HL-60 (cell line): ENCODE measurements at regions not wholly inside any gene's neighbourhood (a gene's known extent, or its start where the extent isn't known, plus 50 kb on each side); places are given as distances from the start of the nearest gene placed in this dataset.

Source experiments
- CTCF ChIP-seq: IDR thresholded peaks from one replicate; pipeline ENCODE4 v1.5.1; 2011; ENCODE audit warnings: low read length, control low read depth, inconsistent platforms; ENCODE audit not compliant: insufficient read depth
- POLR2AphosphoS5 ChIP-seq: IDR thresholded peaks from 2 replicates; pipeline ENCODE4 v1.6.1; 2012; ENCODE audit warnings: low read depth
- REST ChIP-seq: IDR thresholded peaks from 2 replicates; pipeline ENCODE4 v1.6.1; 2012; ENCODE audit warnings: low read depth; ENCODE audit not compliant: insufficient replicate concordance
- SPI1 ChIP-seq: IDR thresholded peaks from 2 replicates; pipeline ENCODE4 v1.6.1; 2012; ENCODE audit warnings: low read depth, mild to moderate bottlenecking, borderline replicate concordance

GRCh38 chr6:168803874-168804273, 362.9 kb downstream of the SMOC2 start:
- TF ChIP-seq CTCF (no peak), POLR2AphosphoS5 (no peak), SPI1 (no peak), REST (no peak)
